Endodermal cell (in vitro differentiated cells): ENCODE measurements at regions not wholly inside any gene's neighbourhood (a gene's known extent, or its start where the extent isn't known, plus 50 kb on each side); places are given as distances from the start of the nearest gene placed in this dataset.

Experiments used
- DNase-seq: peaks from one replicate; pipeline ENCODE4 v3.0.0-alpha.2; 2017
- H3K27ac ChIP-seq: 2 replicates; pipeline ENCODE4 v1.5.1; 2013; ENCODE audit warnings: mild to moderate bottlenecking, low read depth, low read length, moderate library complexity
- H3K27me3 ChIP-seq: 2 replicates; pipeline ENCODE4 v1.6.1; 2013; ENCODE audit warnings: mild to moderate bottlenecking, low read length, moderate library complexity; ENCODE audit not compliant: insufficient read depth, control insufficient read depth, poor library complexity, severe bottlenecking
- H3K36me3 ChIP-seq: 2 replicates; pipeline ENCODE4 v1.7.0; 2013; ENCODE audit warnings: mild to moderate bottlenecking, low read length, moderate library complexity; ENCODE audit not compliant: control insufficient read depth, insufficient read depth
- H3K4me1 ChIP-seq: one replicate; pipeline ENCODE4 v1.7.0; 2013; ENCODE audit warnings: low read length; ENCODE audit not compliant: control insufficient read depth, insufficient read depth
- H3K4me3 ChIP-seq: 2 replicates; pipeline ENCODE4 v1.5.1; 2013; ENCODE audit warnings: mild to moderate bottlenecking, low read length, moderate library complexity
- H3K9ac ChIP-seq: 2 replicates; pipeline ENCODE4 v1.6.1; 2013; ENCODE audit warnings: mild to moderate bottlenecking, low read length, moderate library complexity; ENCODE audit not compliant: poor library complexity, severe bottlenecking; ENCODE audit errors: extremely low read depth
- H3K9me3 ChIP-seq: 2 replicates; pipeline ENCODE4 v1.6.1; 2013; ENCODE audit warnings: mild to moderate bottlenecking, low read length, moderate library complexity; ENCODE audit not compliant: control insufficient read depth
- H3K27ac Mint-ChIP-seq: 2 replicates; pipeline ENCODE4 v1.8.0; 2020; ENCODE audit warnings: mixed read lengths
- H3K27me3 Mint-ChIP-seq: 2 replicates; pipeline ENCODE4 v1.8.0; 2021; ENCODE audit warnings: mild to moderate bottlenecking, mixed read lengths; ENCODE audit not compliant: insufficient read depth
- H3K36me3 Mint-ChIP-seq: 2 replicates; pipeline ENCODE4 v1.8.0; 2020; ENCODE audit warnings: low read depth, mixed read lengths
- H3K4me1 Mint-ChIP-seq: 2 replicates; pipeline ENCODE4 v1.8.0; 2020; ENCODE audit warnings: mixed read lengths
- H3K4me3 Mint-ChIP-seq: 2 replicates; pipeline ENCODE4 v1.8.0; 2020; ENCODE audit warnings: mild to moderate bottlenecking, moderate library complexity, mixed read lengths
- H3K9me3 Mint-ChIP-seq: 2 replicates; pipeline ENCODE4 v1.8.0; 2020; ENCODE audit warnings: mild to moderate bottlenecking, mixed read lengths
- WGBS, 2 experiments: methylation state at CpG; one replicate each; pipeline versions ENCODE4 v1.1.5 to v1.1.7; 2013; ENCODE audit warnings: missing lambda C conversion rate in 2 of 2, mixed read lengths in 1 of 2; ENCODE audit not compliant: insufficient coverage in 1 of 2, insufficient read length in 1 of 2; 5-methylcytosine and 5-hydroxymethylcytosine counted together
- TF ChIP-seq, protein P1 (sequence below): fragments of 200-600 bp; sonication (generic); conservative IDR thresholded peaks from 2 replicates; pipeline ENCODE4 v1.5.0; 2021; ENCODE audit warnings: antibody characterized with exemption, mild to moderate bottlenecking

DNA sequence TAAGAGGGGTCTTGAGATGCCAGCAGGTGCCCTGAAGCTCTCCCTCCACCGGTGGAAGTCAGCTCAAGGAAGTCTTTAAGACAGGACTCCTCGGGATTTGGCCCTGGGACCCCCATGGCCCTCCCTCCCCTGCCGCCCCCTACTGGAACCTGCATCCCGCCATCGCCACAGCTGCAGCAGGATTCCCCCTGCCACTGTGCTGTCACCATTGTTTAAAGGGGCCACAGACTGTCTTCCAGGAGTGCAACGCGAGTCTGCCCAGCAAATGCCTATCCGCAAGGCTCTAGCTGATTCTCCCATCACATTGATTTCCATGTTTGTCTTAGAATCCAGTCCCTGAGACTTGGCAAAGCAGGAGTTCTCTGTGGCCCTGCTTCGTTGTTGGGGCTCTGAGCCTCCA is 770.8 kb upstream of the ALG10B start:
- H3K36me3 ChIP-seq: no peaks in the 10 kb centered on the region
- TF ChIP-seq, protein P1, sequence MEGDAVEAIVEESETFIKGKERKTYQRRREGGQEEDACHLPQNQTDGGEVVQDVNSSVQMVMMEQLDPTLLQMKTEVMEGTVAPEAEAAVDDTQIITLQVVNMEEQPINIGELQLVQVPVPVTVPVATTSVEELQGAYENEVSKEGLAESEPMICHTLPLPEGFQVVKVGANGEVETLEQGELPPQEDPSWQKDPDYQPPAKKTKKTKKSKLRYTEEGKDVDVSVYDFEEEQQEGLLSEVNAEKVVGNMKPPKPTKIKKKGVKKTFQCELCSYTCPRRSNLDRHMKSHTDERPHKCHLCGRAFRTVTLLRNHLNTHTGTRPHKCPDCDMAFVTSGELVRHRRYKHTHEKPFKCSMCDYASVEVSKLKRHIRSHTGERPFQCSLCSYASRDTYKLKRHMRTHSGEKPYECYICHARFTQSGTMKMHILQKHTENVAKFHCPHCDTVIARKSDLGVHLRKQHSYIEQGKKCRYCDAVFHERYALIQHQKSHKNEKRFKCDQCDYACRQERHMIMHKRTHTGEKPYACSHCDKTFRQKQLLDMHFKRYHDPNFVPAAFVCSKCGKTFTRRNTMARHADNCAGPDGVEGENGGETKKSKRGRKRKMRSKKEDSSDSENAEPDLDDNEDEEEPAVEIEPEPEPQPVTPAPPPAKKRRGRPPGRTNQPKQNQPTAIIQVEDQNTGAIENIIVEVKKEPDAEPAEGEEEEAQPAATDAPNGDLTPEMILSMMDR: no peak
- H3K4me3 ChIP-seq: no peak overlapping the region
- H3K27ac Mint-ChIP-seq: no peak overlapping the region
- peaks cover 4% of the 10 kb centered on the region for H3K36me3 Mint-ChIP-seq
- H3K4me1 ChIP-seq: no peaks in the 10 kb centered on the region
- no peak for DNase-seq
- H3K9me3 Mint-ChIP-seq: peaks cover 97% of the 10 kb centered on the region
- H3K9me3 ChIP-seq: peaks cover 44% of the 10 kb centered on the region
- H3K4me1 Mint-ChIP-seq: no peaks in the 10 kb centered on the region
- 74 to 77% methylated on average over 7 to 9 of the region's 9 CpGs for WGBS, 2 experiments
- H3K9ac ChIP-seq: no peak overlapping the region
- H3K27me3 Mint-ChIP-seq: no peaks in the 10 kb centered on the region
- H3K4me3 Mint-ChIP-seq: no peak overlapping the region
- no peak overlapping the region for H3K27ac ChIP-seq
- no peaks in the 10 kb centered on the region for H3K27me3 ChIP-seq

DNA sequence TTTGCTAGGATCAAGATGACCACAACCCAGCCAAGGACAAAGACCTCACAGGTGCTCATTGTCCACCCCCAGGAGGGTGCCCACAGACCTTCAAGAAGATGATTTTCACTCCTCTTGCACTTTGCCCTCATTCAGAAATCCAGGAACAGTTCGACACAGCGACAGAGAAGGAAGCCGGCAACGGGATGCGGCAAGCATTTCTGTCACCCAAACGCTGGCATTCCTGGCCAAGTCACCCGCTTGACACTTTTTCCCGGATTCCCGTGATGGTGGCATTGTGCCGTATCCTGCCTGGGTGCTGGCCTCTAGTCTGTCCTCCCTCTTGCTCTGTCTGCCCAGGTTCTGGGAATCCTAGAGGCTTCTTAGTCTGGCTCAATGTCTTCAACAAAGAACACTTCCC is 770.4 kb upstream of the ALG10B start:
- no peak overlapping the region for H3K4me3 Mint-ChIP-seq
- 86 to 89% methylated on average over 10 of the region's 10 CpGs for WGBS, 2 experiments
- TF ChIP-seq, protein P1: no peak
- peaks cover 4% of the 10 kb centered on the region for H3K36me3 Mint-ChIP-seq
- H3K9ac ChIP-seq: no peak overlapping the region
- no peaks in the 10 kb centered on the region for H3K4me1 Mint-ChIP-seq
- H3K36me3 ChIP-seq: no peaks in the 10 kb centered on the region
- H3K27ac ChIP-seq: no peak overlapping the region
- H3K9me3 Mint-ChIP-seq: peaks cover 95% of the 10 kb centered on the region
- H3K27me3 Mint-ChIP-seq: no peaks in the 10 kb centered on the region
- DNase-seq: no peak
- peaks cover 44% of the 10 kb centered on the region for H3K9me3 ChIP-seq
- no peak overlapping the region for H3K4me3 ChIP-seq
- no peak overlapping the region for H3K27ac Mint-ChIP-seq
- H3K4me1 ChIP-seq: no peaks in the 10 kb centered on the region
- no peaks in the 10 kb centered on the region for H3K27me3 ChIP-seq

DNA sequence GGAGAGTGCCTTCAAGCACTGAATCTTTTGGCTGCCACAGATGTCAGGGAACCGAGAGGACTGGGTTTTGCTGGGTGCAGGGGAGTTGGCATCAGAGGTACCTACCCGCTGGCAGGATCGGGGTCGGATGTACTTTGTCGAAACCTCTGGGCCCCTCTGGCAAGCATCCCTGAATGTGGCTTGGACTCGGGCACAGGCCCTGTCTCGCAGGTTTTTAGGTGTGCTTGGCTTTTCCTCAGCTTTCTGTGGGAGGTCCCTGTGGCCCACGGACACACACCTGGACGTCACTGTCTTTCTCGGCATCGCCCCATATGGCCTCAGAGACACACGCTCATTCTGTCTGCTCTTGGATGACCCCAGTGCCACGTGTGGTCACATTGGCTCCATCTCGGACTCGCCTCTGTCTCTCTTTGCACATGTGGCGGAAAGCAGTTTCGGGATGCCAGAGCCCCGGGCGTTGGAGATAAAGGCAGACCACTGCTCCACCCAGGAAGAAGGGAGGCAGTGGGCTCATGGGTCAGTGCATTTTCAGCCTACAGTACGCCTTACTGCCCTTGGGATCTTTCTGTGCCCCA is 769.6 kb upstream of the ALG10B start:
- H3K4me1 ChIP-seq: no peaks in the 10 kb centered on the region
- Mint-ChIP-seq H3K9me3 (peaks cover 96% of the 10 kb centered on the region), H3K27ac (no peak overlapping the region), H3K27me3 (no peaks in the 10 kb centered on the region), H3K36me3 (peaks cover 4% of the 10 kb centered on the region), H3K4me1 (no peaks in the 10 kb centered on the region), H3K4me3 (no peak overlapping the region)
- H3K27ac ChIP-seq: no peak overlapping the region
- no peak overlapping the region for H3K9ac ChIP-seq
- H3K4me3 ChIP-seq: no peak overlapping the region
- DNase-seq: no peak
- no peaks in the 10 kb centered on the region for H3K36me3 ChIP-seq
- WGBS, 2 experiments: 79 to 82% methylated on average over 19 to 20 of the region's 20 CpGs
- no peaks in the 10 kb centered on the region for H3K27me3 ChIP-seq
- TF ChIP-seq, protein P1: no peak
- peaks cover 44% of the 10 kb centered on the region for H3K9me3 ChIP-seq
